Thyroid gland (tissue), 4 donors: ENCODE measurements at regions not wholly inside any gene's neighbourhood (a gene's known extent, or its start where the extent isn't known, plus 50 kb on each side); places are given as distances from the start of the nearest gene placed in this dataset.
"Not testable (repeated sequence)": the region's sequence is repeated elsewhere in the genome, so short reads cannot be mapped to it uniquely, and the experiment has no call there.

Experiments
- DNase-seq, 2 donors: peaks; one replicate each; pipeline ENCODE4 v3.0.0-alpha.2; 2019
- H3K27ac ChIP-seq, 3 donors: fragments of 200-600 bp; sonication (generic); 1 replicate in 2 of 3; 2 replicates in 1 of 3; pipeline ENCODE4 v1.5.1; 2016 to 2019; ENCODE audit warnings: mild to moderate bottlenecking in 1 of 3, moderate library complexity in 1 of 3
- H3K27me3 ChIP-seq: fragments of 200-600 bp; sonication (generic); one replicate; pipeline ENCODE4 v1.5.1; 2019
- H3K36me3 ChIP-seq, 2 donors: fragments of 200-600 bp; sonication (generic); one replicate each; pipeline ENCODE4 v1.5.1; 2016 to 2019
- H3K4me1 ChIP-seq, 2 donors: fragments of 200-600 bp; sonication (generic); one replicate each; pipeline ENCODE4 v1.5.1; 2017 to 2019
- H3K4me3 ChIP-seq, 3 donors: fragments of 200-600 bp; sonication (generic); replicated peaks in 1 of 3; 1 replicate in 2 of 3; 2 replicates in 1 of 3; pipeline ENCODE4 v1.5.1; 2016; ENCODE audit warnings: mild to moderate bottlenecking in 1 of 3
- H3K9me3 ChIP-seq: fragments of 200-600 bp; sonication (generic); one replicate; pipeline ENCODE4 v1.5.1; 2017
- POLR2A ChIP-seq, 2 donors: fragments of 450-650 bp; IDR thresholded peaks; one replicate each; pipeline ENCODE4 v1.6.1; 2017; ENCODE audit warnings: antibody characterized with exemption in 2 of 2, mild to moderate bottlenecking in 2 of 2, moderate library complexity in 1 of 2
- WGBS, 2 donors: methylation state at CpG; one replicate each; pipeline ENCODE4 v1.1.5; 2017; 5-methylcytosine and 5-hydroxymethylcytosine counted together
- intact Hi-C: fragments of 100-400 bp; cut with DNase I; formaldehyde crosslinking; loops from one replicate; pipeline ENCODE4 v1.15.1; 2023
- TF ChIP-seq, protein P1 (sequence below), 6 experiments: fragments of 200-600 bp in 3 of 6; fragments of 450-650 bp in 3 of 6; sonication (generic) in 3 of 6; IDR thresholded peaks; one replicate each; pipeline ENCODE4 v1.5.1; 2016 to 2019; ENCODE audit warnings: antibody characterized with exemption in 6 of 6, mild to moderate bottlenecking in 2 of 6, inconsistent platforms in 1 of 6, moderate library complexity in 1 of 6

DNA sequence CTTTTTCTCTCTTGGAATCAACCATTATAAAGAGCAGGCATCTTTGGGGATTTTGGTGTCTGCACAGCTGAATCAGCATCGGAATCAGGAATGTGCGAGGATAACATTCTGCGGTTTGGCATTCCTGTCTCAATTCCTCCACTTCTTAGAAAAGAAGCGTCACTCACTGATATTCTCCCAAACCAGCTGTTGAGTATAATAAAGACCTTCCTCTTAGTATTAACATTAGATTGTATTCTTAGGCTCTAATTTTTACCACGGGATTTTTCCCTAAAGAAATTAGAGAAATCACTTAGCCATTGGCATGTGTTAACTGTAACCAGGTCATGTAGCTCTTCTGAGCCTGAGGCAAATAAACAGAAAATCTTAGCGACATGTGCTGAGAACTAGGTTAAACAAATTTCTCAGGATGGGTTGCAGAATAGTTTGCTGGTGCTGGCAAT, 128.7 kb downstream of the TMX1 start:
- TF ChIP-seq POLR2A (IDR thresholded peaks at IDR 0.05): no peak
- TF ChIP-seq, protein P1, sequence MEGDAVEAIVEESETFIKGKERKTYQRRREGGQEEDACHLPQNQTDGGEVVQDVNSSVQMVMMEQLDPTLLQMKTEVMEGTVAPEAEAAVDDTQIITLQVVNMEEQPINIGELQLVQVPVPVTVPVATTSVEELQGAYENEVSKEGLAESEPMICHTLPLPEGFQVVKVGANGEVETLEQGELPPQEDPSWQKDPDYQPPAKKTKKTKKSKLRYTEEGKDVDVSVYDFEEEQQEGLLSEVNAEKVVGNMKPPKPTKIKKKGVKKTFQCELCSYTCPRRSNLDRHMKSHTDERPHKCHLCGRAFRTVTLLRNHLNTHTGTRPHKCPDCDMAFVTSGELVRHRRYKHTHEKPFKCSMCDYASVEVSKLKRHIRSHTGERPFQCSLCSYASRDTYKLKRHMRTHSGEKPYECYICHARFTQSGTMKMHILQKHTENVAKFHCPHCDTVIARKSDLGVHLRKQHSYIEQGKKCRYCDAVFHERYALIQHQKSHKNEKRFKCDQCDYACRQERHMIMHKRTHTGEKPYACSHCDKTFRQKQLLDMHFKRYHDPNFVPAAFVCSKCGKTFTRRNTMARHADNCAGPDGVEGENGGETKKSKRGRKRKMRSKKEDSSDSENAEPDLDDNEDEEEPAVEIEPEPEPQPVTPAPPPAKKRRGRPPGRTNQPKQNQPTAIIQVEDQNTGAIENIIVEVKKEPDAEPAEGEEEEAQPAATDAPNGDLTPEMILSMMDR (IDR thresholded peaks at IDR 0.05): no peak
- Histone ChIP-seq H3K9me3 (no peaks in the 10 kb centered on the region), H3K36me3 (no peaks in the 10 kb centered on the region), H3K27ac (no peak overlapping the region), H3K4me1 (peaks cover 0 to 6% of the 10 kb centered on the region in 2 donors), H3K4me3 (no peak overlapping the region), H3K27me3 (no peaks in the 10 kb centered on the region)
- WGBS, 2 donors: 55 to 66% methylated on average over 6 of the region's 6 CpGs
- intact Hi-C loops: no loop called here
- no peak for DNase-seq

DNA sequence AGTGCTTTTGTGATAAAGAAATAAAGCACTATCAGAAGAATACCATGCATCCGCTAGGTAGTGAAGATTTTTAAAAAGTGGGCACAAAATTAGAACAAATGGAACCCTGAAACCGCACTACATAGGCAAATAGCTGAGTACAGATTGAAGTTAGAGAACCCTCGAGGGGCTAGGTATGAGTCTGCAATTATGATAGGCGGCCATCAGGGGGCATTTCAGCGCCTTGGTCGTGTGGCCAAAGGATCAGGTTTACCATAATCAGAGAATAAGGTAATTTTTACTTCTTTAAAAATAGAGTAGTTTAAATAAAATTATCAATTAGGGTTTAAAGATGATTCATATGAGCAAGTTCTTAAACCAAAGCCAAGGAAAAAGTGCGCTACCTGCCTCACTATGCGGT, 129.8 kb downstream of the TMX1 start:
- TF ChIP-seq POLR2A (IDR thresholded peaks at IDR 0.05): no peak
- TF ChIP-seq, protein P1 (IDR thresholded peaks at IDR 0.05): peak in 1 of 6 experiments; percentile 4
- H3K27me3 ChIP-seq: no peaks in the 10 kb centered on the region
- no peaks in the 10 kb centered on the region for H3K36me3 ChIP-seq
- 78 to 85% methylated on average over 8 of the region's 8 CpGs for WGBS, 2 donors
- H3K4me3 ChIP-seq: no peak overlapping the region
- H3K27ac ChIP-seq: no peak overlapping the region
- H3K4me1 ChIP-seq: peaks cover 0 to 6% of the 10 kb centered on the region in 2 donors
- no peak for DNase-seq
- intact Hi-C loops: no loop called here
- no peaks in the 10 kb centered on the region for H3K9me3 ChIP-seq

DNA sequence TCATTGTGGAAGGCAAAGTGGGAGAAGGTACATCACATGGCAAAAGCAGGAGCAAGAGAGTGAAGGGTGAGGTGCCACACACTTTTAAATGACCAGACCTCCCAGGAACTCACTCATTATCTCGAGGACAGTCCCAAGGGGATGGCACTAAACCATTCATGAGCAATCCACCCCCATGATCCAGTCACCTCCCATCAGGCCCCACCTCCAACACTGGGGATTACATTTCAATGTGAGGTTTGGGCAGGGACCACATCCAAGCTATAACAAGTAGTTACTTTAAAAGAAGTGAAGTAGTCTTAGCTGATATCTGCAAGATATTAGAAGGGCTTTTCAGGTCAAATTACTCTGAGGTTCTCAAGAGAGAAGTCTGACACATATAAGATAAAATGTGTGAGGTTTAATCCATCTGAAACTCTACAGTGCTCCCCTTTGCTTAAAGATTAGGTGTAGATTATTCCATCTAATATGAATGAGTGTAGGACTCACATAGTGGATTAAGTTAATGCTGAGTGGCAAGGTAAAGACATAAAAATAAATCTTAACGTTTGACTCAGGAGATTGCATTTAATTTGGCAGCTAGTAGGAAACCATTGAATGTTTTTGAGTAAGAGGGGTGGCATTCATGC, 130.8 kb downstream of the TMX1 start:
- Histone ChIP-seq H3K4me1 (peaks cover 0 to 6% of the 10 kb centered on the region in 2 donors), H3K27ac (no peak overlapping the region), H3K9me3 (no peaks in the 10 kb centered on the region), H3K27me3 (no peaks in the 10 kb centered on the region), H3K36me3 (no peaks in the 10 kb centered on the region), H3K4me3 (no peak overlapping the region)
- TF ChIP-seq POLR2A (IDR thresholded peaks at IDR 0.05): no peak
- TF ChIP-seq, protein P1 (IDR thresholded peaks at IDR 0.05): no peak
- DNase-seq: no peak
- intact Hi-C loops: no loop called here
- 49 to 60% methylated on average over 2 of the region's 2 CpGs for WGBS, 2 donors

DNA sequence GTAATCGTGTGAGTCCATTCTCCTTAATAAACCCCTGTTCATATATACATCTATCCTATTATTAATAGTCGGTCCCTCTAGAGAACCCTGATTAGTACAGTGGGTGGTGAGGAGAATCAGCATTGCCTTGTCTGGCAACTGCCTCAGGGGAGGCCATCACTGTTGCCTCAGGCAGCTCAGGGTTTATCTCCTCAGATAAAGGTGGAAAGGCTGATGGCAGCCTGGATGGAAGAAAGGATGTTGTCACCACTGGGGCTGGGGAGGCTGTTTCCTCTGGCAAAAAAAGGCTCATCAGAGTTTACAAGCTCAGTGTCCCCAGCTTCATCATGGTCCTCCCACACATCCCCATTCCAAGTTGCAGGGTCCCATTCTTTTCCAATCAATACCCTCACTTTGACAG, 137.1 kb downstream of the TMX1 start:
- H3K36me3 ChIP-seq, H3K27me3 ChIP-seq, intact Hi-C loops, DNase-seq, H3K4me1 ChIP-seq, H3K9me3 ChIP-seq, H3K4me3 ChIP-seq, H3K27ac ChIP-seq: not testable (repeated sequence)
- 89 to 91% methylated on average over 2 of the region's 2 CpGs for WGBS, 2 donors

GRCh38 chr14:51382506-51382905, 142.5 kb downstream of the TMX1 start:
- no peaks in the 10 kb centered on the region for H3K27me3 ChIP-seq
- no peak overlapping the region for H3K27ac ChIP-seq
- H3K4me1 ChIP-seq: no peaks in the 10 kb centered on the region
- no peak for DNase-seq
- 86 to 94% methylated on average over 2 of the region's 2 CpGs for WGBS, 2 donors
- TF ChIP-seq, protein P1 (IDR thresholded peaks at IDR 0.05): no peak
- no peak for TF ChIP-seq POLR2A (IDR thresholded peaks at IDR 0.05)
- intact Hi-C loops: no loop called here
- H3K36me3 ChIP-seq: no peaks in the 10 kb centered on the region
- H3K9me3 ChIP-seq: no peaks in the 10 kb centered on the region
- H3K4me3 ChIP-seq: no peak overlapping the region
